Activated CD4-positive, alpha-beta memory T cell treated with anti-CD3 and anti-CD28 coated beads for 36 hours (primary cell): ENCODE measurements at regions not wholly inside any gene's neighbourhood (a gene's known extent, or its start where the extent isn't known, plus 50 kb on each side); places are given as distances from the start of the nearest gene placed in this dataset.

Experiments
- CTCF ChIA-PET: fragments of 350-600 bp; sonication (Branson Sonifier 250); formaldehyde crosslinking; loops from one replicate; lab custom pipeline; 2021; ENCODE audit warnings: antibody characterized with exemption, inconsistent platforms; lab: Charles Lee
- POLR2A ChIA-PET: fragments of 350-600 bp; sonication (Branson Sonifier 250); formaldehyde crosslinking; loops from one replicate; lab custom pipeline; 2021; ENCODE audit warnings: antibody characterized with exemption; lab: Charles Lee
- DNase-seq: peaks from one replicate; pipeline ENCODE4 v3.0.0-alpha.2; 2020
- H3K27ac Mint-ChIP-seq: one replicate; pipeline ENCODE4 v1.8.0; 2021; ENCODE audit warnings: mixed read lengths
- H3K27me3 Mint-ChIP-seq: one replicate; pipeline ENCODE4 v1.8.0; 2021; ENCODE audit warnings: mixed read lengths
- H3K36me3 Mint-ChIP-seq: one replicate; pipeline ENCODE4 v1.8.0; 2021; ENCODE audit warnings: mixed read lengths
- H3K4me1 Mint-ChIP-seq: one replicate; pipeline ENCODE4 v1.8.0; 2021; ENCODE audit warnings: low read depth, mixed read lengths
- H3K4me3 Mint-ChIP-seq: one replicate; pipeline ENCODE4 v1.8.0; 2021; ENCODE audit warnings: mild to moderate bottlenecking, mixed read lengths
- H3K9me3 Mint-ChIP-seq: one replicate; pipeline ENCODE4 v1.8.0; 2021; ENCODE audit warnings: mixed read lengths
- intact Hi-C: fragments of 100-400 bp; cut with micrococcal nuclease; formaldehyde crosslinking; loops from one replicate; pipeline ENCODE4 v1.15.1; 2023

DNA sequence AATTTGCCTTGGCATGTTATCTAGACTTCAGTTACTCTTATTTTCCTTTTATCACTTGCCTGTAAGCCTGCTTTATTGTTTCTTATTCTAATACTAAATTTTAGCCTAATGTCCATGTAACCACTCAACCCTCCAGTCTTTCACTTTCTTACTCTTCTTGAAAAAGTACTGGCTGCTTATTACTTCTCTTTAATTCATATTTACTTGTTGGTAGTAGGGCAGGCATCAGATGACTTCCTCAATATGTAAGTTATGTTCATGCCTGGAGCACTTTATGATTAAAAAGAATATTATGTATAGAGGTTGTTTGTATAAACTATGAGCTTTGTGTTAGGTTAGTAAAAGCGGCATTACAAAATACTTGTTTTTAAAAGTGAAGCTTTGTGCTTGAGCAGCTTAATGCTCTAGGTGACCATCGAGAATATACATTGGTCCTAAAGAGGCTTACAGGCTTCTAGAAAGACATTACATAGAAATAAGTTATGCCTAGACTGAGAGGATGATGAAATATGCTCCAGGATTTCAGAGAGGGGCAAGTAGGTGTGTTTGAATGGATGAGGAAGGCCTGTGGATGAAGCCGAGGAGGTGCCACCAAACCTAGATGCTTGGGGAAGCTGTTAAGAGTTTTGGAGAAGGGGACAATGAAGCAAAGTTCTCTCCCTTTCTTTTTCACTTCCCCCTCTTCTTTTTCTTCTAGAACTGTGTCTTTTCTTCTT, 207.1 kb upstream of the HDAC9 start:
- ChIA-PET CTCF (interaction anchor here (1.1 kb wide), 1 partner anchor 607 kb away, joined by 3 read pairs; no protein-coding TSS in a partner anchor), POLR2A (no interaction called here)
- Mint-ChIP-seq H3K36me3 (no peaks in the 10 kb centered on the region), H3K27me3 (peaks cover 5% of the 10 kb centered on the region), H3K4me3 (no peak overlapping the region), H3K27ac (no peak overlapping the region), H3K9me3 (no peaks in the 10 kb centered on the region), H3K4me1 (peaks cover 13% of the 10 kb centered on the region)
- DNase-seq = no peak
- intact Hi-C loops = no loop called here

DNA sequence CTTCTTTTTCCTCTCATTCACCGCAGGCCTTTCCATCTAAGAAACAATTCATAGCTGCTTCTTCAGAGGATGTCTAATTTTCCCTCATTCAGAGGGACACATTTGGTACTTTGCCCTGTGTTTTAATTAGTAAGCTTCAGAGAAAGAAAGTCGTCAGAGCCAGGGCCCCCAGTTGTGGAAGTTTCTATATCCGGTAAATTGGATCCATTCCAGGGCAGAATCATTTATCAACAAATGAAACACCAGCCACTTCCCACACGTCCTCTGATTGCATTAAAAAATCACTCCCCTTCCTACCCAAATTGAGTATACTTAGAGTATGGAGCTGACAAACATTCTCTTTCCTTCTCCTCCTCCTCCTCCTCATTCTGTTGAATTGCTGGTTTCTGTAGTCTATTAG, 205.8 kb upstream of the HDAC9 start:
- ChIA-PET CTCF (interaction anchor here (0.8 to 1.4 kb wide), 2 partner anchors 15 to 63 kb away, joined by 3 read pairs; no protein-coding TSS in a partner anchor), POLR2A (no interaction called here)
- peaks cover 7% of the 10 kb centered on the region for H3K27me3 Mint-ChIP-seq
- DNase-seq = no peak
- no peaks in the 10 kb centered on the region for H3K9me3 Mint-ChIP-seq
- H3K36me3 Mint-ChIP-seq = no peaks in the 10 kb centered on the region
- intact Hi-C loops = no loop called here
- H3K4me1 Mint-ChIP-seq = peaks cover 13% of the 10 kb centered on the region
- no peak overlapping the region for H3K4me3 Mint-ChIP-seq
- H3K27ac Mint-ChIP-seq = no peak overlapping the region

DNA sequence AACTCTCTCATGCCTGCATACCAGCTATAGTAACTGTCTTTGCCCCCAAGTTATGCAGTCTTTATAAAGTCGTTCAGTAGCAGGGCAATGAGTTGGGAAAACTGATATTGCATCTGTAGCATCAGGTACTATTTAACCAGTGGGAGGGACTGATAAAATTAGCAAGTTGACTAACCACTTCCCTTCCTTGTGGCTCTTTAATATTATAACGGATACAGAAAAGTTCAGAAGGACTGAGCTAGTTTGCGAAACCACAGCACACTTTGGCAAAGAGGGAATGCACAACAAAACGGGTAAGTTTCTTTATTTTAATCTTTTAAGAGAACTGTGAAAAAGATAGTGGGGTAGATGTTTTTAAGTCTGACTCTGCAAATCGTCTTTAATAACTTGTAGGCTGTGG, 205.3 kb upstream of the HDAC9 start:
- H3K27me3 Mint-ChIP-seq = peaks cover 7% of the 10 kb centered on the region
- no peak overlapping the region for H3K27ac Mint-ChIP-seq
- no peaks in the 10 kb centered on the region for H3K36me3 Mint-ChIP-seq
- POLR2A ChIA-PET = no interaction called here
- intact Hi-C loops = no loop called here
- H3K9me3 Mint-ChIP-seq = no peaks in the 10 kb centered on the region
- CTCF ChIA-PET = interaction anchor here (1.4 kb wide), 1 partner anchor 63 kb away, joined by 3 read pairs; no protein-coding TSS in a partner anchor
- H3K4me3 Mint-ChIP-seq = no peak overlapping the region
- DNase-seq = no peak
- H3K4me1 Mint-ChIP-seq = peaks cover 13% of the 10 kb centered on the region

DNA sequence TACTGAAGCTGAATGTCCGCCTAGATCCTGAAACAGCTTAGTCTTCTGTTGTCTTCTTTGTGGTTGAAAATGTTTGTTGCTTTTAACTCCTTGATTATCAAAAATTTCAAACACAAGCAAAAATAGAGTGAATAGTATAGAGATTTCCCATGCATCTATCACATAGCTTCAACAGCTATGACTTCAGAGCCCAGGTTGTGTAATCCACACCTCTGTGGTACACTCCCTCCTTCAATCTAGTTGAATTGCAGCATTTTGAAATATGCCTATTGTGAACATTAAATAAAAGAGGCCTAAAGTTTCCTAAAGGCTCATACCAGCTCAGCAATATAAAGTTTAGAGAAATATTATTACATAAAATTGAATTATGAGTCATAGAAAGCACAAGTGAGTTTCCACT, 204.7 kb upstream of the HDAC9 start:
- ChIA-PET CTCF (no interaction called here), POLR2A (no interaction called here)
- H3K27ac Mint-ChIP-seq = no peak overlapping the region
- H3K27me3 Mint-ChIP-seq = peaks cover 7% of the 10 kb centered on the region
- no peaks in the 10 kb centered on the region for H3K9me3 Mint-ChIP-seq
- no peak overlapping the region for H3K4me3 Mint-ChIP-seq
- DNase-seq = no peak
- H3K4me1 Mint-ChIP-seq = peaks cover 13% of the 10 kb centered on the region
- intact Hi-C loops = no loop called here
- H3K36me3 Mint-ChIP-seq = no peaks in the 10 kb centered on the region

DNA sequence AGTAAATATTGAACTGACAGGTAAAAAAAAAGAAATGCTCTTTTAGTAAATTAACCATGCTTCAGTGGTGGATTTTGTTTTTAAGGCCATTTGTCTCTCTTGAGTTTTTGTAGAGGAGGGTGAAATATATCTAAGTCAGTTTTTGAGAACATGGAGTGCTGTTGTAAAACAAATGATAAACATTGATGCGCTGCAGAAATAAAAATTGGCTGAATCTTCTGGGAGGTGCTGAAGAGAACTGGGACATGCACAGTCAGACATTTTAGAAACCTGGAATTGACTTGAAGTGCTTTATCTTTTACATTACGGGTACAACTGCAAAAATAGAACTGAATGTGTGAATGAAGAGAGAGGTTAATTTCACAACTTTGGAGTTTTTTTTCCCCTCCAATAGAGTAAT, 203.0 kb upstream of the HDAC9 start:
- H3K27ac Mint-ChIP-seq = no peak overlapping the region
- no peaks in the 10 kb centered on the region for H3K36me3 Mint-ChIP-seq
- no peaks in the 10 kb centered on the region for H3K9me3 Mint-ChIP-seq
- intact Hi-C loops = no loop called here
- CTCF ChIA-PET = no interaction called here
- peaks cover 13% of the 10 kb centered on the region for H3K4me1 Mint-ChIP-seq
- POLR2A ChIA-PET = no interaction called here
- peaks cover 7% of the 10 kb centered on the region for H3K27me3 Mint-ChIP-seq
- no peak for DNase-seq
- no peak overlapping the region for H3K4me3 Mint-ChIP-seq

DNA sequence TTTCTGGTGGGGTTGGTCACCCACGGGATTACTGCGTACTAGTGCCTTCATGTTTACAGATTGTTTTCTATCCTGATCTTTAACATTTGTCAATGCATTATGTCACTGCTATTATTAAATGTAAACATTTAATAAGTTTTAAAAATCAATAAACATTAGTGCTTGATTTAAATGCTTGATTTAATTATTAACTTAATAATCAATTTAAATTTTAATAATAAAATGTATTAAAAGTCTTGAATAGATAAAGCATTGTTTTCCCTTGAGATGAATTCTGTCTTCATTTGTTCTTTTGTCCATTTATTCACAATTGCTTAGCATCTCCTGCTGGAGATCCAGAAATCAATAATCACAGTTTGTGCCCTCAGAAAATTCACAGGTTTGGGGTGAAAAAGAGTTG, 201.8 kb upstream of the HDAC9 start:
- H3K9me3 Mint-ChIP-seq = no peaks in the 10 kb centered on the region
- no peak overlapping the region for H3K4me3 Mint-ChIP-seq
- CTCF ChIA-PET = no interaction called here
- H3K36me3 Mint-ChIP-seq = no peaks in the 10 kb centered on the region
- H3K27me3 Mint-ChIP-seq = peaks cover 7% of the 10 kb centered on the region
- POLR2A ChIA-PET = no interaction called here
- H3K27ac Mint-ChIP-seq = no peak overlapping the region
- peaks cover 13% of the 10 kb centered on the region for H3K4me1 Mint-ChIP-seq
- intact Hi-C loops = no loop called here
- no peak for DNase-seq

DNA sequence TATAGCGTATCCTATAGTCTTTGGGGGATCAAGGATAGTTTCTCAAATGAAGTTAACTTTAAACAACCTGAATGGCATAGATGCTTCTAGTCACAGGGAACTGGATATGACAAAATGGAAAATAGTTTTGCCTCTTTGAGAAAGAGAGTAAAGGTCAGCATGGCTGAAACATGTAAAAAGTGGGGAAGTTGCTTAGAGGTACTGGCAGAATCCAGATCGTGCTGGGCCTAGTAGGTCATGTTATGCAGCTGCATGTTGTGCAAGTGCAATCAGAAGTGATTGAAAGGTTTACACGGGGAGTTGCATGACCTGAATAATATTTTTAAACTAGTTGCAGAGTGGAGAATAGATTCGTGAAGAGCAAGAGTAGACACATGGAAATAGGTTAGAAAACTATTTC, 201.1 kb upstream of the HDAC9 start:
- DNase-seq = no peak
- no peaks in the 10 kb centered on the region for H3K36me3 Mint-ChIP-seq
- H3K4me3 Mint-ChIP-seq = no peak overlapping the region
- CTCF ChIA-PET = no interaction called here
- peaks cover 7% of the 10 kb centered on the region for H3K27me3 Mint-ChIP-seq
- H3K9me3 Mint-ChIP-seq = no peaks in the 10 kb centered on the region
- peaks cover 13% of the 10 kb centered on the region for H3K4me1 Mint-ChIP-seq
- intact Hi-C loops = no loop called here
- POLR2A ChIA-PET = no interaction called here
- no peak overlapping the region for H3K27ac Mint-ChIP-seq

DNA sequence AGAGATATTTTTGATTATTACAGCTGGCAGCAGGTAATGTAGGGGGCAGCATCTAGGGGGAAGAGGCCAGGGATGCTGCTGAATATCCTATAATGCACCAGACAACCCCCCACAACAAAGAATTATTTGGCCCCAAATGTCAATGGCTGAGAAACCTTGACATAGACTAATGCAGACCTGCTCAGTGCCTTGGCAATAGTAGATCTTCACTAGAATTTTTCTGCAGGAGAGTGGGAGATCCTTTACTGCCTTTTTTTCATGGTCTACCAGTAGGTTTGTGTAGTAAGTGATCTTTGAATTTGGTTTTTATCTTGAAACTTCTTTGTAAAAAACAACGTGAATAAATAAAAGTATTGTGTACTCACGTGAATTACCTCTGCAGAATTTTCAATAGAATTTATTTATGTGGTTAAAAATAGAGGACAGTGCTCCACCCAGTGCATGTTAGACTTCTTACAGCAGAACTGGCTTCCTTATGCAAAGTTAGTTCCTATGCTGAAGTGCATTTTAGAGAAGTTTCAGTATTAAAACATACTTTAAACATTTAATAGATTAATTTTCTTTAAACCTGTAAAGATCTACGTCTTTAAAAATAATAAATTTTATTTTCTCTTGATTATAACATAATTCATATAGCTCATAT, 199.6 kb upstream of the HDAC9 start:
- no peaks in the 10 kb centered on the region for H3K36me3 Mint-ChIP-seq
- no peaks in the 10 kb centered on the region for H3K4me1 Mint-ChIP-seq
- no peaks in the 10 kb centered on the region for H3K9me3 Mint-ChIP-seq
- ChIA-PET POLR2A (no interaction called here), CTCF (no interaction called here)
- intact Hi-C loops = no loop called here
- DNase-seq = no peak
- H3K4me3 Mint-ChIP-seq = no peak overlapping the region
- H3K27ac Mint-ChIP-seq = no peak overlapping the region
- peaks cover 2% of the 10 kb centered on the region for H3K27me3 Mint-ChIP-seq

DNA sequence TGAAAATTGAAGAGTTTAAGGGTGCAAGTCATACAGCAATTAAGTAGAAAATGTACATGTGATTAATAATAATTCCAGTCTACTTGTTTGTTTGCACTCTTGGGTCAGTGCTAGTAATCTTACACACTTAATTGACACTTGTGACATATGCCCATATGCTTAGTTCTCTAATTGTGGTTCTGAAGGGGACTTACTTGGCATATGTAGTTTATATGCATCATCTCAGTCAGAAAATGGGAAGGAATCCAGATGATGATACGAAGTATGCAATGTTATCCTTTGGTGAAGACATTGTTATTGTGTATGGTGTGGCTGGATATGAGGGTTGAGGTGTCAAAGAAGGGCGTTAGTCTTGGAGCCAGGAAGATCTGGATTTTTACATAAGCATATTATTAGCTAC, 193.5 kb upstream of the HDAC9 start:
- ChIA-PET CTCF (no interaction called here), POLR2A (no interaction called here)
- Mint-ChIP-seq H3K36me3 (no peaks in the 10 kb centered on the region), H3K27me3 (peaks cover 2% of the 10 kb centered on the region), H3K4me3 (no peak overlapping the region), H3K4me1 (no peaks in the 10 kb centered on the region), H3K9me3 (no peaks in the 10 kb centered on the region), H3K27ac (no peak overlapping the region)
- intact Hi-C loops = no loop called here
- DNase-seq = no peak

DNA sequence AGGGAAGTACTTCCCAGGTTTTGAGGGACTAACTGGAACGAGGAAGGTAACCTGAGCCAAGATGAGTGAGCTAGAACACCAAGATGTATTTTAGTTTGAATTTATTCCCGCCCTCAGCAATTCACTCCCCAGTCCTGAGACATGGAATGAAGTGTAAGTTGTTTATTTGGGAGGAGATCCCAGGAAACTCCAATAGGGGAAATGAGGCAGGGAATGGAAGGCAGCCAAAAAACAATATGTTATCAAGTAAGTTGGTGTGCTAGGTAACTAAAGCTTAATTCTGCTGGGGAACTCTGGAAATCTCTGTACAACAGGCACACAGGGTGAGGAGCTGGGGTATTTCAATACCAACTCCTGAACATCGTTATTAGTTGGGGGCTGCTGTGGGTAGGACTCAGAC, 189.7 kb upstream of the HDAC9 start:
- Mint-ChIP-seq H3K4me3 (no peak overlapping the region), H3K27me3 (peaks cover 2% of the 10 kb centered on the region), H3K27ac (no peak overlapping the region), H3K36me3 (no peaks in the 10 kb centered on the region), H3K4me1 (no peaks in the 10 kb centered on the region), H3K9me3 (no peaks in the 10 kb centered on the region)
- intact Hi-C loops = no loop called here
- no peak for DNase-seq
- ChIA-PET POLR2A (interaction anchor here (0.6 kb wide), 1 partner anchor 47 kb away, joined by 4 read pairs; no protein-coding TSS in a partner anchor), CTCF (no interaction called here)

DNA sequence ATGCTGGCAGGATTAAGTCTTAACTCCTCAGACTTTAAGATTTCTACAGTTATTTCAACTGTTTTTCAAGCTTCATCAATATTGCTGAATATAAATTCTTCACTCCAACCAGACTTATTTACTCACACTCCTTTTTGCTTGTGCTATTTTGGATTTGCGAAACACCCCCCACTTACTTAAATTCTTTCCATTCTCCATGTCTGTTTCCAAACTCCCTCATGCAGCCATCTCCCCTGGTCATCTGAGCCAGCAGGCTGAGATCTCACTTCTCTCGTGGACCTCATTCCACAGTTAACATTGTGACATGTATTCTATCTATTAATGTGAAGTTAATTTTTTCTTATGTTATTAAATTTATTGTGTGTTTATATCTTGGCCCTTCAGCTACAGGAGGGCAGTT, 188.9 kb upstream of the HDAC9 start:
- H3K27me3 Mint-ChIP-seq = peaks cover 2% of the 10 kb centered on the region
- no peaks in the 10 kb centered on the region for H3K4me1 Mint-ChIP-seq
- intact Hi-C loops = no loop called here
- no peaks in the 10 kb centered on the region for H3K36me3 Mint-ChIP-seq
- H3K27ac Mint-ChIP-seq = no peak overlapping the region
- ChIA-PET POLR2A (no interaction called here), CTCF (no interaction called here)
- H3K9me3 Mint-ChIP-seq = no peaks in the 10 kb centered on the region
- H3K4me3 Mint-ChIP-seq = no peak overlapping the region
- DNase-seq = no peak

DNA sequence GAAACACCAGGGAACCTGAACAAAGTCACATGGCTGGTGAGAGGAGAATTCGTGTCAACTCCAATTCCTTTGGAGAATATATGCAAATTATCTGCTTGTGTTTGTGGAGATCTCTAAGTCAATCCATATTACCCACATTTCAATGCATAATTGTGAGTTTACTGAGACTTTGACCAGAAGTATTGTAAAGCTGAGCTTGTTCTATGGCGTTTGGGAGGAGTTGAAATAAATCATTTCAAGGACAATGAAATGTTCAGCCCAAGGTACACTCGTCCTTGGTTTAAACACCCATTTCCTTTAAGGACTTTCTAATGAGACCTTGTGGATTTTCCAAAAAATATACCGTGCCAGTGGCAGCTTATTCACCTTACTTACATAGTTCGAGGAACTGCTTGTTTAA, 186.6 kb upstream of the HDAC9 start:
- H3K27me3 Mint-ChIP-seq = peaks cover 2% of the 10 kb centered on the region
- H3K4me3 Mint-ChIP-seq = no peak overlapping the region
- ChIA-PET POLR2A (no interaction called here), CTCF (interaction anchor here (1.1 kb wide), 1 partner anchor 630 kb away, joined by 3 read pairs; no protein-coding TSS in a partner anchor)
- H3K9me3 Mint-ChIP-seq = no peaks in the 10 kb centered on the region
- no peaks in the 10 kb centered on the region for H3K4me1 Mint-ChIP-seq
- no peak for DNase-seq
- no peaks in the 10 kb centered on the region for H3K36me3 Mint-ChIP-seq
- intact Hi-C loops = no loop called here
- no peak overlapping the region for H3K27ac Mint-ChIP-seq

DNA sequence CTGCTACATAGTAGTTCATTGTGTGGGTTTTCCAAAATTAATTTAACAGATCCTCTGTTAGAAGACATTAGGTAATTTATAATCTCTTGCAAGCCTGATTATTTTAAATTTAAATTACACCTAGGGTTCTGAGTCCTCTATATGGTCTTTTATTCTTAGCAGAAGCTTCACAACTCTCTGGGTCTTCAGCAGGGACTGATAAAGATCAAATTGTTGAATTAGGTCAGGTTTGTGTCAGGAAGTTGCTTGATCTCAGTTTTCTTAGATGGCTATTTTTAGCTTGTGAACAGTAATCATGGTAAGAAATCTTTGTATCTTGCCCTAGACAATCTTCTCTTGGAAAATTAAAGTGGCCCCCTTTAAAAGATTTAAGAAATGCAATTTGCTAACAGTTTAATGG, 183.1 kb upstream of the HDAC9 start:
- DNase-seq = no peak
- Mint-ChIP-seq H3K9me3 (no peaks in the 10 kb centered on the region), H3K27me3 (no peaks in the 10 kb centered on the region), H3K4me1 (no peaks in the 10 kb centered on the region), H3K4me3 (no peak overlapping the region), H3K27ac (no peak overlapping the region), H3K36me3 (no peaks in the 10 kb centered on the region)
- intact Hi-C loops = no loop called here
- CTCF ChIA-PET = interaction anchor here (1.2 to 3.1 kb wide), 3 partner anchors 9 to 542 kb away, joined by 3 to 9 read pairs (median 3); no protein-coding TSS in a partner anchor
- POLR2A ChIA-PET = no interaction called here
